GM23338 (cell line): ENCODE measurements at regions not wholly inside any gene's neighbourhood (a gene's known extent, or its start where the extent isn't known, plus 50 kb on each side); places are given as distances from the start of the nearest gene placed in this dataset.

Experiments
- ATAC-seq: fragments of 200-7000 bp; cut with Tn5 transposase; 3 replicates; pipeline ENCODE4 v1.9.1; 2020
- DNase-seq: peaks from one replicate; pipeline ENCODE4 v3.0.0-alpha.2; 2015; ENCODE audit warnings: low spot score
- H2AFZ ChIP-seq: fragments of 200-600 bp; sonication (generic); 2 replicates; pipeline ENCODE4 v1.8.0; 2016; ENCODE audit warnings: antibody characterized with exemption, mild to moderate bottlenecking, moderate library complexity
- H3F3A ChIP-seq: fragments of 200-600 bp; sonication (generic); replicated peaks from 2 replicates; pipeline ENCODE4 v1.8.0; 2017; ENCODE audit warnings: antibody characterized with exemption, mixed run types, low read depth
- H3K27ac ChIP-seq: fragments of 200-600 bp; sonication (generic); 2 replicates; pipeline ENCODE4 v1.6.1; 2016; ENCODE audit warnings: low read depth
- H3K27me3 ChIP-seq: fragments of 200-600 bp; sonication (generic); 2 replicates; pipeline ENCODE4 v1.8.0; 2016; ENCODE audit warnings: mild to moderate bottlenecking, mixed run types, moderate library complexity; ENCODE audit not compliant: insufficient read depth
- H3K36me3 ChIP-seq: fragments of 200-600 bp; sonication (generic); 2 replicates; pipeline ENCODE4 v1.8.0; 2016; ENCODE audit warnings: mild to moderate bottlenecking; ENCODE audit not compliant: insufficient read depth
- H3K4me1 ChIP-seq: fragments of 200-600 bp; sonication (generic); 2 replicates; pipeline ENCODE4 v1.8.0; 2016; ENCODE audit warnings: mild to moderate bottlenecking, moderate library complexity; ENCODE audit not compliant: insufficient read depth
- H3K4me2 ChIP-seq: fragments of 200-600 bp; sonication (generic); 2 replicates; pipeline ENCODE4 v1.7.1; 2017; ENCODE audit warnings: mixed run types
- H3K4me3 ChIP-seq: fragments of 200-600 bp; sonication (generic); 2 replicates; pipeline ENCODE4 v1.6.1; 2016; ENCODE audit warnings: mixed run types
- H3K79me2 ChIP-seq: fragments of 200-600 bp; sonication (generic); replicated peaks from 2 replicates; pipeline ENCODE4 v1.8.0; 2017; ENCODE audit warnings: mild to moderate bottlenecking; ENCODE audit not compliant: insufficient read depth
- H3K9me2 ChIP-seq: fragments of 200-600 bp; sonication (generic); 2 replicates; pipeline ENCODE4 v1.8.0; 2017; ENCODE audit not compliant: insufficient read depth
- H4K20me1 ChIP-seq: fragments of 200-600 bp; sonication (generic); replicated peaks from 2 replicates; pipeline ENCODE4 v1.8.0; 2017; ENCODE audit warnings: mild to moderate bottlenecking; ENCODE audit not compliant: insufficient read depth
- H3K27ac Mint-ChIP-seq: 2 replicates; pipeline ENCODE4 v1.8.0; 2020; ENCODE audit warnings: inconsistent platforms, mild to moderate bottlenecking, moderate library complexity, mixed read lengths
- H3K27me3 Mint-ChIP-seq: 3 replicates; pipeline ENCODE4 v1.8.0; 2022; ENCODE audit warnings: low read depth, mild to moderate bottlenecking, moderate library complexity, mixed read lengths, inconsistent platforms; ENCODE audit not compliant: insufficient read depth, poor library complexity
- H3K36me3 Mint-ChIP-seq: 3 replicates; pipeline ENCODE4 v1.8.0; 2021; ENCODE audit warnings: low read depth, mild to moderate bottlenecking, inconsistent platforms, moderate library complexity, mixed read lengths
- H3K4me1 Mint-ChIP-seq: 3 replicates; pipeline ENCODE4 v1.8.0; 2020; ENCODE audit warnings: mild to moderate bottlenecking, inconsistent platforms, mixed read lengths
- H3K4me3 Mint-ChIP-seq: 3 replicates; pipeline ENCODE4 v1.8.0; 2021; ENCODE audit warnings: moderate library complexity, mild to moderate bottlenecking, inconsistent platforms, mixed read lengths
- H3K9me3 Mint-ChIP-seq: 3 replicates; pipeline ENCODE4 v1.8.0; 2020; ENCODE audit warnings: moderate library complexity, mild to moderate bottlenecking, inconsistent platforms, mixed read lengths
- CREB1 ChIP-seq: fragments of 250-450 bp; sonication (Bioruptor Pico); IDR thresholded peaks from 2 replicates; pipeline ENCODE4 v1.5.0; 2020; ENCODE audit warnings: low read depth, mild to moderate bottlenecking, moderate library complexity
- EZH2 ChIP-seq: fragments of 200-600 bp; sonication (generic); IDR thresholded peaks from one replicate; pipeline ENCODE4 v1.8.0; 2017; ENCODE audit warnings: antibody characterized with exemption, mild to moderate bottlenecking, low read depth; ENCODE audit not compliant: unreplicated experiment
- JUNB ChIP-seq: IDR thresholded peaks from one replicate; pipeline ENCODE4 v1.6.1; 2016; ENCODE audit warnings: antibody characterized with exemption; ENCODE audit not compliant: unreplicated experiment
- POLR2AphosphoS5 ChIP-seq: IDR thresholded peaks from 2 replicates; pipeline ENCODE4 v1.6.1; 2016; ENCODE audit warnings: antibody characterized with exemption, low read depth
- STAT1 ChIP-seq: IDR thresholded peaks from one replicate; pipeline ENCODE4 v1.6.1; 2016; ENCODE audit warnings: antibody characterized with exemption; ENCODE audit not compliant: unreplicated experiment
- ZNF331 ChIP-seq: fragments of 250-450 bp; sonication (Bioruptor Pico); IDR thresholded peaks from 2 replicates; pipeline ENCODE4 v1.5.0; 2020; ENCODE audit warnings: low read depth, mild to moderate bottlenecking, moderate library complexity
- ZNF462 ChIP-seq: fragments of 250-450 bp; sonication (Bioruptor Pico); IDR thresholded peaks from 2 replicates; pipeline ENCODE4 v1.5.0; 2020; ENCODE audit warnings: mild to moderate bottlenecking, moderate library complexity
- TF ChIP-seq, protein P1 (sequence below): IDR thresholded peaks from 2 replicates; pipeline ENCODE4 v1.6.1; 2016; ENCODE audit warnings: antibody characterized with exemption

DNA sequence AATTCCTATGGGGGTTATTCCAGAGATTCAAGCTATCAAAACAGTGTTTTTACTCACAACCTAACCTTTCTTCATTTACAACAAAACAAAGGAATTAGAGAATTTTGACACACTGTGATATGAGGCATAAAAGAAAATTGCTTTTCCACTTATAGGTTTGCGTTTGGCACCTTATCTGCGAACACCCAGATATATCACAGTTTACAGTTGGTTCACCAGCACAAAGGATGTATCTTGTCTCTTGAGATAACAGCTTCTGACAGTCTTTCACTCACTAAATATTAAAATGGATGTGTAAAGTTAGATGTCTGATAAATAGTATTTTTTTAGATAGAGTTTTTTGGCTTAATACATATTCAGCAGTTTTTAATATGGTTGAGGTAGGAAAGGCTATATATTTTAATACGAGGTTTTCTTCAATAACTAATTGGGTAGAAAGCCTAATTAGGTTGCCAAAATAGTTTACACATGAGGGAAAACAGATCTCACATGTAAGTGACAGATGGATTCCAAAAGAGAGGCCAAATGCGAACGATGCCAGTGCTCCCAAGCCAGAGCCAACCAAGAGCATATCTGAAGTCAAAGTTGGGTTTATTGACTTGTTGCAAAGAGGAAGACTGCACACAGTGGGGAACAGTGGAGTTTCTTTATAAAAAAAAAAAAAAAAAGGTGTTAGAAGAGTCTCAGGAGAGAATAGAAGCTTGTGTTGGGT lies 1495.2 kb downstream of the MAT2B start (continued):
- no peak for TF ChIP-seq ZNF462 (CRISPR knock-in tag)
- TF ChIP-seq CREB1 = no peak
- TF ChIP-seq STAT1 = no peak
- TF ChIP-seq, protein P1, sequence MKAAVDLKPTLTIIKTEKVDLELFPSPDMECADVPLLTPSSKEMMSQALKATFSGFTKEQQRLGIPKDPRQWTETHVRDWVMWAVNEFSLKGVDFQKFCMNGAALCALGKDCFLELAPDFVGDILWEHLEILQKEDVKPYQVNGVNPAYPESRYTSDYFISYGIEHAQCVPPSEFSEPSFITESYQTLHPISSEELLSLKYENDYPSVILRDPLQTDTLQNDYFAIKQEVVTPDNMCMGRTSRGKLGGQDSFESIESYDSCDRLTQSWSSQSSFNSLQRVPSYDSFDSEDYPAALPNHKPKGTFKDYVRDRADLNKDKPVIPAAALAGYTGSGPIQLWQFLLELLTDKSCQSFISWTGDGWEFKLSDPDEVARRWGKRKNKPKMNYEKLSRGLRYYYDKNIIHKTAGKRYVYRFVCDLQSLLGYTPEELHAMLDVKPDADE = no peak

DNA sequence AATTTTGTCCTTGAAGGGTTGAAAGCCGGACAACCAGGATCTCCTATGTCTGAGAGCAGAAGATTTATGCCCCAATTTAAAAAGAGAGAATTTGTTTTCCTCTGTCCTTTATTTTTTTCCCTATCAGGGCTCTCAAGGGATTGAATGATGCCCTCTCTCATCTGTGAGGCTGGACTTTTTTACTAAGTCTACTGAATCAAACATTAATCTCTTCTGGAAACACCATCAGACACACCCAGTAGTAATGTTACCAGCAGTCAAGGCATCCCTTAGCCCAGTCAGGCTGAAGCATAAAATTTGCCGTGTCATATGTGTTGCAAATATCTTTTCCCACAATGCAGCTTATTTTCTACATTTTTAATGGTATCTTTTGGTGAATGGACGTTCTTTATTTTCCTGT lies 1497.9 kb downstream of the MAT2B start:
- no peak for ATAC-seq
- no peaks in the 10 kb centered on the region for H3K9me3 Mint-ChIP-seq
- no peaks in the 10 kb centered on the region for H3K4me1 ChIP-seq
- H3K36me3 Mint-ChIP-seq = no peaks in the 10 kb centered on the region
- no peak overlapping the region for H3K27ac ChIP-seq
- H3F3A ChIP-seq = no peaks in the 10 kb centered on the region
- H2AFZ ChIP-seq = no peak overlapping the region
- no peaks in the 10 kb centered on the region for H3K27me3 ChIP-seq
- H3K27ac Mint-ChIP-seq = no peak overlapping the region
- no peaks in the 10 kb centered on the region for H3K79me2 ChIP-seq
- peaks cover 5% of the 10 kb centered on the region; the same call in 2 of the 3 replicates for H3K4me1 Mint-ChIP-seq
- no peak overlapping the region for H3K4me2 ChIP-seq
- no peak for DNase-seq
- H3K4me3 ChIP-seq = no peak overlapping the region
- H4K20me1 ChIP-seq = no peaks in the 10 kb centered on the region
- H3K36me3 ChIP-seq = no peaks in the 10 kb centered on the region
- H3K4me3 Mint-ChIP-seq = no peak overlapping the region
- no peaks in the 10 kb centered on the region for H3K27me3 Mint-ChIP-seq
- H3K9me2 ChIP-seq = no peaks in the 10 kb centered on the region
- TF ChIP-seq ZNF462 (CRISPR knock-in tag) = no peak
- no peak for TF ChIP-seq ZNF331 (CRISPR knock-in tag)
- no peak for TF ChIP-seq POLR2AphosphoS5
- TF ChIP-seq CREB1 = no peak
- TF ChIP-seq EZH2 = no peak
- no peak for TF ChIP-seq JUNB
